Thyroid gland (tissue), 4 donors: ENCODE measurements at regions not wholly inside any gene's neighbourhood (a gene's known extent, or its start where the extent isn't known, plus 50 kb on each side); places are given as distances from the start of the nearest gene placed in this dataset.

Experiments used
- CTCF ChIP-seq, 6 experiments: fragments of 200-600 bp in 3 of 6; fragments of 450-650 bp in 3 of 6; sonication (generic) in 3 of 6; IDR thresholded peaks; one replicate each; pipeline ENCODE4 v1.5.1; 2016 to 2019; ENCODE audit warnings: antibody characterized with exemption in 6 of 6, mild to moderate bottlenecking in 2 of 6, inconsistent platforms in 1 of 6, moderate library complexity in 1 of 6
- POLR2A ChIP-seq, 2 donors: fragments of 450-650 bp; IDR thresholded peaks; one replicate each; pipeline ENCODE4 v1.6.1; 2017; ENCODE audit warnings: antibody characterized with exemption in 2 of 2, mild to moderate bottlenecking in 2 of 2, moderate library complexity in 1 of 2

GRCh38 chr14:100994756-100995330, 91.3 kb upstream of the RTL1 start:
- TF ChIP-seq CTCF (IDR thresholded peaks at IDR 0.05): no peak
- TF ChIP-seq POLR2A (IDR thresholded peaks at IDR 0.05): no peak
